Urinary bladder (tissue), 3 donors: ENCODE measurements at regions not wholly inside any gene's neighbourhood (a gene's known extent, or its start where the extent isn't known, plus 50 kb on each side); places are given as distances from the start of the nearest gene placed in this dataset.

ENCODE experiments used
- DNase-seq: peaks from one replicate; pipeline ENCODE4 v3.0.0-alpha.2; 2015; ENCODE audit errors: extremely low spot score
- H3K27ac ChIP-seq: one replicate; pipeline ENCODE4 v1.5.1; 2013; ENCODE audit warnings: low read depth, mild to moderate bottlenecking, moderate library complexity
- H3K36me3 ChIP-seq: one replicate; pipeline ENCODE4 v1.6.1; 2013; ENCODE audit warnings: mild to moderate bottlenecking, moderate library complexity; ENCODE audit not compliant: insufficient read depth
- H3K4me1 ChIP-seq: one replicate; pipeline ENCODE4 v1.6.1; 2013; ENCODE audit warnings: mild to moderate bottlenecking, moderate library complexity; ENCODE audit not compliant: insufficient read depth
- H3K4me3 ChIP-seq: one replicate; pipeline ENCODE4 v1.5.1; 2013; ENCODE audit warnings: low read depth, low read length
- WGBS: extraction: QIAGEN DNeasy Blood & Tissue Kit; methylation state at CpG from one replicate; pipeline ENCODE4 v1.1.7; 2013; 5-methylcytosine and 5-hydroxymethylcytosine counted together
- donor health status: healthy with polysubstance abuse.
- donor health status: healthy.

DNA sequence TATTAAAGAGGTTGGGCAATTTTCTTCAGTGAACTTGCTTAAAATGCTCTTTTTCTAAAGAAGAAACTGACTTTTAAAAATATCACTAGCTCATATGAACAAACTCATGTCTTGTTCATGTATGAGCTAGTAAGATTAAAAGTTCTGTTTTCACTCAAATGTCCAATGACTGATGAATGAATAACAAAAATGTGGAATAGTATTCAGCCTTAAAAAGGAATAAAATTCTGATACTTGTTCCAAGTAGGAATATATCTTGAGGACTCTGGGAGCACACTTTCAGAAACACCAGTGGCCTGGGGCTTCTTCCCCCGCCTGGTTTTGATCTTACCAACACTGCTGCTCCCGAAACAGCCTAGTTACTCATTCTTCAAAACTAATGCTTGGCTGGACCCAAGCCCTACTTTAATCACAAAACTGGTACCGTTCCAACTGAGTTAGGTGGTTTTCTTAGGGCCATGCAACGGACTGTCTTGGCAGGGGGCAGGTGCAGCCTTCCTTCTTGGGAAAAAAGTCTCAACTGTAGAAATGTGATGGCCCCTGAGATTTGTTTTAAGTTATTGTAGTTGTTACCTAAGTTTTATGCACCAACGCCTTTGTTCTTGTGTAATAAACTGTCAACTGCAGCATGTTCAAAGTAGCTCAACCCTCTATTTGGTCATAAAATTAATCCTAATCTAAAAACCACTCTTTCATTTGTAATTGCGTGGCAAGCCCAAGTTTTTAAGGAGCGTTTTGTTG lies 116.0 kb downstream of the ETS2 start:
- peak overlapping the region; percentile 61 for H3K27ac ChIP-seq
- no peak for DNase-seq
- peaks cover 2% of the 10 kb centered on the region for H3K4me1 ChIP-seq
- no peak overlapping the region for H3K4me3 ChIP-seq
- no peaks in the 10 kb centered on the region for H3K36me3 ChIP-seq
- 45% methylated on average over 7 of the region's 7 CpGs for WGBS

- H3K36me3 ChIP-seq = no peaks in the 10 kb centered on the region
- peaks cover 2% of the 10 kb centered on the region for H3K4me1 ChIP-seq
- peak; percentile 70 for DNase-seq
- no peak overlapping the region for H3K4me3 ChIP-seq
- 27% methylated on average over 8 of the region's 8 CpGs for WGBS
- no peak overlapping the region for H3K27ac ChIP-seq
These were observed 115.1 kb downstream of the ETS2 start for GRCh38 chr21:38920631-38921398.

GRCh38 chr21:38918607-38919346 lies 113.0 kb downstream of the ETS2 start:
- 85% methylated on average over 5 of the region's 5 CpGs for WGBS
- Histone ChIP-seq H3K4me3 (no peak overlapping the region), H3K27ac (peak overlapping the region; percentile 6), H3K36me3 (no peaks in the 10 kb centered on the region), H3K4me1 (peaks cover 2% of the 10 kb centered on the region)
- no peak for DNase-seq

DNA sequence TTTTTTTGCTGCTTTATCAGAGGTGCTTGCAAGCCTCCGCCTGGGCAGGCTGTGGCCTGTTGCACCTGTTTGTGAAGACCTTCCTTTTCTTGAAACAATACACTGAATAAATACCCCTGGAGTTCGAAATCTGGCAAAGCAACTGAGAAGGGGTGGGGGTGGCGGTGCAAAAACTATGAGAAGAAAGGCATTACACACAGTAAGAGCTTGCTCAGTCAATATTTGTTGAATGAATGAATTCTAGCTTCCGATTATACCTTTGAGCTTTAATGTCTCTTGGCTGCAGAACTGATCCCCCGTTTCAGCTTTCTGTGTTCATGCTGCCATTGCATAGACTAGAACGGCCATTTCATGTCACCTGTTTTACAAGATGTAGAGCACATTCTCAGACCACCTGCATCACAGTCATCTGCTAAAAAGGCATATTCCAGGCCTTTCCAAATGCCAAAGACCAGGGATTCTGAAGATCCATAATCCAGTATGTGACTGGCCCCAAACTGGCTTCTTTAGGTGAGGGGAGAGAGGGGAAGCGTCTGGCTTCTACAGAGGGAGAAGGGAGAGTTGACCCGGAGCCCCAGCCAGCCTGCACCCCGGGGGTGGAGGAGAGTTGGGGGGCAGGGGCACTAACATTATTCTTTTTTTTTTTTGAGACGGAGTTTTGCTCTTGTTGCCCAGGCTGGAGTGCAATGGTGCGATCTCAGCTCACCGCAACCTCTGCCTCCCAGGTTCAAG lies 111.5 kb downstream of the ETS2 start:
- no peak overlapping the region for H3K4me3 ChIP-seq
- DNase-seq = peak; percentile 76
- no peak overlapping the region for H3K27ac ChIP-seq
- 80% methylated on average over 12 of the region's 12 CpGs for WGBS
- no peaks in the 10 kb centered on the region for H3K36me3 ChIP-seq
- H3K4me1 ChIP-seq = no peaks in the 10 kb centered on the region

DNA sequence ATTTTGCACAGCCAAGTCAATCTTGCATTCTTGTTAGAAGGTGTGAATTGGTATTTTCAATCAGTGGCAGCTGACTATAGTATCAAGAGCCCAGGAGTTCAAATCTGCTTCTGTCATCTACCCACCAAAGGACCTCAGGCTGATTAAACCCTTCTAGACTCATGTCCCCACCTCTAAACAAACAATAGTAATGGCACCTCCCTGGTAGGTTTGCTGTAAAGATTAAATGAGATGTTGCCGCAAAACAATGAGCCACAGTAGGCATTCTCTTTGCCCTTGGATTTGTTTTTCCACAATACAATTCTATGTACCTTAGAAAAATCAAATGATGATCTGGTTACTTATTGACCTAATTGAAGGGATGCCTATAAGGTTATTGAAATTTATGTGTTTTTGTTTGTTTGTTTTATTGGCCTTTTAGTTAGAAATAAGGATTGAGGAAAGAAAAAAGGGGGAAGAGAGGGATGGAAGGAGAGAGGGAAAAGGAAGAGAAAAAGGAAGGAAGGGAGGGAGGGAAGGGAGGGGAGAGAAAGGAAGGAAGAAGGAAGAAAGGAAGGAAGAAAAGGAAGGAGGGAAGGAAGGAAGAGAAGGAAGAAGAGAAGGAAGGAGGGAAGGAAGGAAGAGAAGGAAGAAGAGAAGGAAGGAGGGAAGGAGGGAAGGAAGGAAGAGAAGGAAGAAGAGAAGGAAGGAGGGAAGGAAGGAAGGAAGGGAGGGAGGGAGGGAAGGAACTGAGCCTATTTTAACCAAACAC lies 110.7 kb downstream of the ETS2 start:
- DNase-seq = no peak
- Histone ChIP-seq H3K4me1 (no peaks in the 10 kb centered on the region), H3K27ac (no peak overlapping the region), H3K4me3 (no peak overlapping the region), H3K36me3 (no peaks in the 10 kb centered on the region)
- 87% methylated on average over 1 of the region's 1 CpG for WGBS

GRCh38 chr21:38915546-38915945 lies 109.8 kb downstream of the ETS2 start:
- no peaks in the 10 kb centered on the region for H3K36me3 ChIP-seq
- DNase-seq = no peak
- H3K4me1 ChIP-seq = no peaks in the 10 kb centered on the region
- no peak overlapping the region for H3K4me3 ChIP-seq
- H3K27ac ChIP-seq = no peak overlapping the region
- WGBS = 77% methylated on average over 4 of the region's 4 CpGs

DNA sequence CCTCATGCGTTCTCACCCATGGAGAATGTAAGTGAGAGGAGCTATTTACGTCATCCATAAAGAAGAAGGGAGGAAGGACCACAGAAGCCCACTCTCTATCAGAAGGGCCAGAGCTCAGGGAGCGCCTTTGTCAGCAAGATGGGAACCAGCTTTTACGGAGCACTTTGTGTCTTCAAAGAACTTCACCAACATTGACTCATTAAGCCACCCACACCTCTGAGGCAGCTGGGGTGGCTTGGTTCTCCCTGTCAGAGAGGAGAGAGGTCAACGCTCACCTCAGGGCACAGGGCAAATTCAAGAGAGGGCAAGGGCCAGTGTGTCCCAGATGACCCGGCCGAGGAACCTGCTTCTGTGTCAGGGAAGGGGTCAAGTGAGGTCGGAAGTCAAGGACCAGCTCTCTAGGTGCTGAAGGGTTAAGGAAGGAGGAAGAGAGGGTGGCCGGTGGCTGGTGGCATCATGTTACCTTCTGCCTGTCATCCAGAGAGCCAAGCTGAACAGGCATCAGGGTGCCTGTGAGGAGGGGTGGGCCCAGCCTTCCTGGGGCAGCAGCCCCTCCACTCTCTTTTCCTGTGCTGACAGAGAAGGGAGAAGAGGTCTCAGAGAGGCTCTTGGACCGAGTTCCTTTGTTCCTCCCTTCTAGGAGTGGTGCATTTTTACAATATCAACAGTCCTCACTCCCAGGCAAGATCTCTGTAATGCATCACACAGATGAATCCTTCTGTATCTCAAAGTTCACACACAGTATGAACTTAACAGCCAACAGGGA lies 109.0 kb downstream of the ETS2 start:
- no peaks in the 10 kb centered on the region for H3K36me3 ChIP-seq
- H3K4me1 ChIP-seq = no peaks in the 10 kb centered on the region
- no peak for DNase-seq
- H3K4me3 ChIP-seq = no peak overlapping the region
- WGBS = 54% methylated on average over 10 of the region's 10 CpGs
- H3K27ac ChIP-seq = peak overlapping the region; percentile 44

DNA sequence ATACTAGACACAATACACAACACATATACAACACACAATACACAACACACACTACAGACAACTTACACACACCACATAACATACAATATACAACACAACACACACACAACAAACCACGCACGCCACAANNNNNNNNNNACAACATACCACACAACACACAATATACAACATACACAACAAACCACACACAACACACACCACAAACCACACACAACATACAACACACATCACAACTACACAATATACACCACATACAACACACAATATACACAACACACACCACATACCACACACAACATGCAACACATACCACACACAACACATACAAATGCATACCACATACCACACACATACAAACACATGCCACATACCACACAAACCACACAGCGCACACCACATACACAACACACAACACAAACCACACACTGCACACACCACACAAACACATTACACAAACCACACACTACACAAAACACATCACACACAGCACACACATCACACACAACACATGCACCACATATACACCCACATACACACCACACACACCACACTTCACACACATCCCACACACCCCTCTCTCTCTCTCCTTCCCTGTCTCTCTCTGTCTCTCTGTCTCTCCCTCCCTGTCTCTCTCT lies 108.3 kb downstream of the ETS2 start:
- no peaks in the 10 kb centered on the region for H3K36me3 ChIP-seq
- no peak overlapping the region for H3K27ac ChIP-seq
- DNase-seq = no peak
- no peak overlapping the region for H3K4me3 ChIP-seq
- WGBS = 91% methylated on average over 3 of the region's 3 CpGs
- H3K4me1 ChIP-seq = no peaks in the 10 kb centered on the region

DNA sequence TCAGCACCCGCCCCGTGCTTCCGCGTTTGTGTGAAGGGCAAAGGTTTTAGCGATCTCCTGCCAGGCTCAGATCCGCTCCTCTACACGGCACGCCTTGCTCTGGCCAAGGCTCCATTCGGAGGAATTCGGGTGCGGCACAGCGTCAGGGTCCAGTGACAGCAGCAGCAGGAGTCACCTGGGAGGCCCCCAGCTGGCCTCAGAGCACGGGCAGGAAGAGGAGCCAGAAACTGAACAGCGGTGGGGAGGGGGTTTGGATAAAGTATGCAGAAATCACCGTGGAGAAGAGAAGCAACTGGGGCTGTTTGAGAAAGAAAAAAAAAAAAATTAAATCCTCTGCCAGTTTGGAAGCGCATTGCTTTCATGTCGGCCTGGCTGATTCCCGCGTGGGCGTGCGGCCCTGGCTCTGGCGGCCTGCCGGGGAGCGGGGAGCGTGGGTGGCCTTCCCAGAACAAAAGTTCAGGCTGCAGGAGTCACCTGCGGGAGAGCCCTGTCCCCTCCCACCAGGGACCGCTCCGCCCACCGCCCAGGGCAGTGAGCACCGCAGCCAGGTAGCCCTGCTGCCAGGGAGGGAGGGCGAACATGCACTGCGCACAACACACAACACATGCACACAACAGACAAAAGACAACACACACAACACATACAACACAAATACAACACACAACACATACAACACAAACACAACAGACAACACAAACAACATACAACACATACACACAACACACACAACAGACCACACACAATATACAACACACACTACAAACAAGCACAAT lies 107.6 kb downstream of the ETS2 start:
- 13% methylated on average over 32 of the region's 32 CpGs for WGBS

GRCh38 chr21:38912789-38913119 lies 107.0 kb downstream of the ETS2 start:
- Histone ChIP-seq H3K4me1 (no peaks in the 10 kb centered on the region), H3K36me3 (no peaks in the 10 kb centered on the region), H3K27ac (peak overlapping the region; percentile 96), H3K4me3 (no peak overlapping the region)
- 47% methylated on average over 6 of the region's 6 CpGs for WGBS
- no peak for DNase-seq

More for the DNA sequence above, 107.6 kb downstream of the ETS2 start:
- peak; percentile 84 for DNase-seq
- no peaks in the 10 kb centered on the region for H3K4me1 ChIP-seq
- peak overlapping the region; percentile 96 for H3K27ac ChIP-seq
- no peak overlapping the region for H3K4me3 ChIP-seq
- H3K36me3 ChIP-seq = no peaks in the 10 kb centered on the region

DNA sequence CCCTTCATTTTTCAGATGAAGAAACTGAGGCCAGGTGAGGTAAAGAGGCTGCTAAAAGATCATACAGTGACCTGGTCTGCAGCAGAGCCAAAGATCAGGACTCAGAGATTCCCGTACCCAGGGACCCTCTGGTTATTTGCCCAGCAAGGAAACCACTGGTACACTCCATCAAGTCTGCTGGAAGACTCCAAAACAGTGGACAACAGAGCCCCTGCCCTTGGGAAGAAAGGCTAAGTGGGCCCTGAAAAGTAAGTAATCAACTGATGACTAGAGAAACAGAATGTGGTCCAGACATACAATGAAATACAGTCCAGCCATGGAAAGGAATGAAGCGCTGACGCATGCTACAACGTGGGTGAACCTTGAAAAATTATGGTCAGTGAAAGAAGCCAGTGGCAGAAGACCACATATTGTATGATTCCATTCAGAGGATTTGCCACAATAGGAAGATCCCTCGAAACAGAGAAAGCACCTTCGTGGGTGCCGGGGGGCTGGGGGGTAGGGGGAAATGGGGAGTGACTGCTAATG lies 106.4 kb downstream of the ETS2 start:
- Histone ChIP-seq H3K4me1 (no peaks in the 10 kb centered on the region), H3K36me3 (no peaks in the 10 kb centered on the region), H3K4me3 (no peak overlapping the region), H3K27ac (peak overlapping the region; percentile 28)
- WGBS = 97% methylated on average over 7 of the region's 7 CpGs
- no peak for DNase-seq
